Fibroblast of villous mesenchyme (primary cell): ENCODE measurements at regions not wholly inside any gene's neighbourhood (a gene's known extent, or its start where the extent isn't known, plus 50 kb on each side); places are given as distances from the start of the nearest gene placed in this dataset.

Experiments
- DNase-seq: peaks from one replicate; pipeline ENCODE4 v3.0.0-alpha.2; 2010; ENCODE audit warnings: low read depth
- H3K4me3 ChIP-seq: 2 replicates; pipeline ENCODE4 v1.5.1; 2011; ENCODE audit warnings: low read depth, mild to moderate bottlenecking, low read length
- CTCF ChIP-seq: IDR thresholded peaks from 2 replicates; pipeline ENCODE4 v1.5.1; 2012; ENCODE audit warnings: low read depth, mild to moderate bottlenecking, low read length; ENCODE audit not compliant: insufficient read depth

- no peak for TF ChIP-seq CTCF
- DNase-seq, result peak; percentile 5
- no peak overlapping the region for H3K4me3 ChIP-seq
Measured at GRCh38 chr2:188089901-188090300, 201.8 kb upstream of the GULP1 start.

GRCh38 chr2:188091220-188091619 is 200.5 kb upstream of the GULP1 start:
- no peak for TF ChIP-seq CTCF
- no peak for DNase-seq
- no peak overlapping the region for H3K4me3 ChIP-seq

GRCh38 chr2:188092734-188093133 is 198.9 kb upstream of the GULP1 start:
- no peak for TF ChIP-seq CTCF
- no peak for DNase-seq
- no peak overlapping the region for H3K4me3 ChIP-seq

- no peak for TF ChIP-seq CTCF
- H3K4me3 ChIP-seq, result no peak overlapping the region
- DNase-seq, result no peak
Measured at GRCh38 chr2:188096910-188097309, 194.8 kb upstream of the GULP1 start.

GRCh38 chr2:188102881-188103280 is 188.8 kb upstream of the GULP1 start:
- H3K4me3 ChIP-seq, result no peak overlapping the region
- TF ChIP-seq CTCF, result no peak
- no peak for DNase-seq

GRCh38 chr2:188114014-188114413 is 177.7 kb upstream of the GULP1 start:
- DNase-seq, result peak; percentile 70
- H3K4me3 ChIP-seq, result no peak overlapping the region
- no peak for TF ChIP-seq CTCF

- no peak for DNase-seq
Measured at GRCh38 chr2:188117706-188118105, 174.0 kb upstream of the GULP1 start.

More at GRCh38 chr2:188117706-188118105, 174.0 kb upstream of the GULP1 start:
- no peak for TF ChIP-seq CTCF
- no peak overlapping the region for H3K4me3 ChIP-seq
